GM19397 (cell line): ENCODE measurements at regions not wholly inside any gene's neighbourhood (a gene's known extent, or its start where the extent isn't known, plus 50 kb on each side); places are given as distances from the start of the nearest gene placed in this dataset.

ENCODE experiments used
- ATAC-seq: cut with Tn5 transposase; IDR thresholded peaks from one replicate; pipeline ENCODE4 v1.9.1; 2021; ENCODE audit warnings: mild to moderate bottlenecking, moderate library complexity; ENCODE audit not compliant: unreplicated experiment

DNA sequence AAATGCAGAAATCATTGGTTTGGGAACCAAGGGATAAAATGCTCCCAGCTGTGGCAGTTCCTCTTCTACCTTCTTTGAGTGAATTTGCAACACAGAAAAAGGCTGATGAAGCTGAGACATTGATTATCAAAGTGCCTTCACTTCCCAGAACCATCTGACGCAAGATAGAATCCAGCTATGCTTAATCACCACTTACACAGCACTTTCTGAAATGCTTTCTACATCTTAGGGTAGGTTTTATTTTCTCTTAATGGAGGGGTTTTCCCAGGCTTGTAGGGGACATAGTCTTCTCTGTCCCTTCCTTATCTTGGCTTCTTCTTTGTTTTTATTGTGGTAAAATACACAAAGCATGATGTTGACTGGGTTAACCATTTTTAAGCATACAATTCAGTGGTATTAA lies 332.6 kb upstream of the ZNF32 start:
- no peak for ATAC-seq

- ATAC-seq = no peak
These were observed 332.0 kb upstream of the ZNF32 start for GRCh38 chr10:43980715-43981114.

GRCh38 chr10:43980313-43980712 lies 331.6 kb upstream of the ZNF32 start:
- no peak for ATAC-seq

GRCh38 chr10:43979551-43979950 lies 330.9 kb upstream of the ZNF32 start:
- no peak for ATAC-seq

DNA sequence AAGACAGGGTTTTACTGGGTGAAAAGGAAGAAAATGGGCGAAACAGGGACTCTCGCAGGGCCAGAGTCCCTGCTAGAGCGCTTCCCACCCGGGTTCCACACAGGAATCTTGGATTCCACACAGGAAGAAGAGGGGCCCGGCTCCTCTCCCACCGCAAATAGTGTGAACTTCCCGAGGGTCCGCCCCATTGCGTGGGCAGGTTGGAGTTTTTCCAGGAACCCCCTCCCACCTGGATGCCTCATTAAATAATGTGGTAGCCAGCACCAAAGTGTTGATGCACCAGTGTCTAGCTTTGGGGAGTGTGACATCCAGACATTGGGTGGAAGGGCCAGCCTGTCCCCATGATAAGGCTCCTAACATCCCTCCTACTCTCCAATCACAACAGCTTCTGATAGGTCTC lies 330.3 kb upstream of the ZNF32 start:
- no peak for ATAC-seq

GRCh38 chr10:43978091-43978490 lies 329.4 kb upstream of the ZNF32 start:
- ATAC-seq = no peak

GRCh38 chr10:43976292-43976691 lies 327.6 kb upstream of the ZNF32 start:
- ATAC-seq = no peak

- no peak for ATAC-seq
These were observed 325.1 kb upstream of the ZNF32 start for GRCh38 chr10:43973801-43974200.

- no peak for ATAC-seq
These were observed 324.4 kb upstream of the ZNF32 start for GRCh38 chr10:43972976-43973647.

- ATAC-seq = no peak
These were observed 323.3 kb upstream of the ZNF32 start for GRCh38 chr10:43971981-43972380.

DNA sequence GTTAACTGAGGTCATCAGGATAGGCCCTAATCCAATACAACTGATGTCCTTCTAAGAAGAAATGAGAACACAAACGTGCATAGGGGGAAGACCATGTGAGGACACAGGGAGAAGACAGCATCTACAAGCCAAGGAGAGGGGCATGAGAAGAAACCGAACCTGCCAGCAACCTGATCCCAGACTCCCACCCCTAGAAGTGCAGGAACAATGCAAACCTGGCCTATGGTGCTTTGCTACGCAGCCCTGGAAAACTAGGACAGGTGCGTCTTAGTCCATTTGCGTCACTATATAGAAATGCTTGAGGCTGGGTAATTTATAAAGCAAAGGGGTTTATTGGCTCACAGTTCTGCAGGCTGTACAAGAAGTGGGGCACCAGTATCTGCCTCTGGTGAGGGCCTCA lies 322.6 kb upstream of the ZNF32 start:
- no peak for ATAC-seq

- ATAC-seq = no peak
These were observed 322.0 kb upstream of the ZNF32 start for GRCh38 chr10:43970717-43971116.

DNA sequence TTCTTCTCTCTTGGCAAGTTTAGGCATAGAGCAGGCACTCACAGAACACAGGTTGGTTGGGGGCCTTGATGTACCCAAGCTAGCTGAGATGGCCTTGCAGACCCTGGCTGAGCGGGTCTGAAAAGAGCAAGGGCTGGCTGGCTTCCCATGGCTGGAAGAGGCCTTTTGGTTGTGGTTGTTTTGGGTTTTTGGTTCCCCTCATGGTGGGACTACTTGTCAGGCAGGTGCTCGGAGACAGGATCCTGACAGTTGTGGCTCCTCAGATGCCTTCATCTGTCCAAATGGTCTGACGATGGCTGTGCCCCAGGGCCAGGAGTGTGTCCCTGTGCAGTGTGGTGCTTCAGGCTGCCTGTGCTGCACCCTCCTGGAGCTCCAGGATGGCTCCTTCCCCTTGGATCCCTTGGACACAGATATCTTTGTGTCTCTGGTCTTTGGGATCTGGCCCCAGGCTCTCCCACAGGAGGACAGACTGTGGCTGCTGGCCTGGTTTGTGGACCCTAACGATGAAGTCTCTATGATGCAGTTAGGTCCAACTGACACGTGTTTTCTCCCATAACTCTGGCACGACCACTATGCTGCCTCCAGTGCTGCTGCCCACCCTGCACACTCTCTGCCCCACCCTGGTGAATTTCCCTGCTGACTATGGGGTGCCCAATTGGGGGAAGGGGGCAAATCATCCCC lies 321.5 kb upstream of the ZNF32 start:
- ATAC-seq = no peak

DNA sequence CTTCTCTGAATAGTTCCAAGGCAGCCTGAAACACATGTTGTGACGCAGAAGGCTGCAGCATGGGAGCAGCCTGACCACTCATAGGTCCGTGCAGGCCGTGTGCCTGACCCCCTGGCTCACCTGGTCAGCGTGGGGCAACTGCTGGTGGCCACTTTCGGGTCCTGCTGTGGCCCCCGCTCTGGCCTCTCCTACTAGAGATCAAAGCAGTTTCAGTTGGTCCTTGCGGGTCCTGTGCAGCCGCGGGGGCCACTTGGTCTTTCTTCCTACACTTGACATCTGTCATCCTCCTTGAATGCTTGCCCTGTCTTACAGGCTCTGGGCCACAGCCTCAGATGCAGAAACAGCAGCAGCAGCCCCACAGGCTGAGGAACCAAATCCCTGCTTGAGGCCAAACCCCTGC lies 320.8 kb upstream of the ZNF32 start:
- ATAC-seq = no peak

DNA sequence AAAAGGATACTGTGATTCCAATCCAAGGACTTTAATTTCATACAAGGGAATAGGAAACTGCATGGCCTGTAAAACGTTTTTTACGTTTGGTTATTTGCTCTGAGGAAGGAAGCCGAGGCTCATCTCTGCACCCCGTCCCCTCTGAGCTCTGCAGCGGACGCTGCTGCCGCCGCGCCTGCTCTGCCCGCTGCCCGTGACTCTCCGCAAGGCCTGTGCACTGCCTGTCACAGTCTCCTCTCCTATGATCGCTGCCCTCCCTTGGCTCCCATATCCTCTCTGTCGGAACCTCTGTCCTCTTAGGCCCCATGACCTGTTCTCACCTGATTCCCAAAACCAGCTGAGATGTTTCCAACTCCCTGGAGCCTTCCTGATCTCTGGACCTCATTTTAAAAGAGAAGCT lies 320.3 kb upstream of the ZNF32 start:
- ATAC-seq = no peak

DNA sequence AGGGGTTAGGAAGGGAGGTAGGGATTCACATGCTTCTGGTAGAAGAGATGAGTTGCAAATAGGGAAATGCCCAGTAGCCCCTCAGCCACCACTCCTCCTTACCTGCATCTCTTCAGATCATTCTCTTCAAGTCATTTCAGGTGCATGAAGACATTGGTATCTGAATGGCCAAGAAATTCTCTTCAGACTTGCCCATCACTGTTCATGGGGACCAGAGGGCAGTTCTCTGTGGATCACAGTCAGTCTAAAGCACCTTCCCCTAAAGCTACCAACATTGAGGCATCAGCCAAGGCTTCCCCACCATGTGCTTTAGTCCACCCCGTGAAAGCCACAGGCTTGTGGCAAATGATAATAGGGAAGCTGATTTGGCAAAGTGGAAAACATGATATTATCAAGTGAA lies 319.4 kb upstream of the ZNF32 start:
- ATAC-seq = no peak

GRCh38 chr10:43966571-43966965 lies 317.9 kb upstream of the ZNF32 start:
- no peak for ATAC-seq

- ATAC-seq = no peak
These were observed 317.4 kb upstream of the ZNF32 start for GRCh38 chr10:43965918-43966570.

GRCh38 chr10:43965033-43965917 lies 316.6 kb upstream of the ZNF32 start:
- ATAC-seq = no peak

DNA sequence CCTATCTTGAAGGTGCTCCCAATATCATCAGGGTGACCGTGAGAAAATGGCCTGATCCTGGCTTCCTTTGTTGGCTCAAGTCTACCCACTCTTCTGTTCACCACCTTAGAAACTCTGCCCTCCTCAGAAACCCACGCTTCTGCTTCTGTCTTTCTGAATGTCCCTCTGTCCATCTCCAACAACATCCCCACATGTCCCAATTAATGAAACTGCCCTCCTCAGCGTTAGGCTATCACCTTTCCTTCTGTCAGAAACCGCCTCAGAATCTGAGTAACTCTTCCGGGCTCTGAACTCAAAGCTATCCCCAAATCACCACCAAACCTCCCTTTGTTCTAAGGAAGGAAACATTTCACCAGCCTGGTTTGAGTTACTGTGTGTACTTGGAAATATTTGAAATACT lies 315.8 kb upstream of the ZNF32 start:
- no peak for ATAC-seq

- no peak for ATAC-seq
These were observed 315.2 kb upstream of the ZNF32 start for GRCh38 chr10:43963793-43964425.
